Cardiac muscle cell (in vitro differentiated cells and primary cell): ENCODE measurements at regions not wholly inside any gene's neighbourhood (a gene's known extent, or its start where the extent isn't known, plus 50 kb on each side); places are given as distances from the start of the nearest gene placed in this dataset.

Experiments used
- DNase-seq, 2 donors: peaks; one replicate each; pipeline versions ENCODE4 v3.0.0 to v3.0.0-alpha.2; 2010 to 2017; ENCODE audit warnings: low read depth in 1 of 2, low spot score in 1 of 2
- H3K27ac ChIP-seq: fragments of 200-600 bp; sonication (generic); 2 replicates; pipeline ENCODE4 v1.5.1; 2016
- H3K27me3 ChIP-seq: fragments of 200-600 bp; sonication (generic); 2 replicates; pipeline ENCODE4 v1.6.0; 2016; ENCODE audit warnings: control low read depth
- H3K36me3 ChIP-seq: fragments of 200-600 bp; sonication (generic); 2 replicates; pipeline ENCODE4 v1.5.1; 2016; ENCODE audit warnings: control low read depth
- H3K4me1 ChIP-seq: fragments of 200-600 bp; sonication (generic); 2 replicates; pipeline ENCODE4 v1.8.1; 2017; ENCODE audit warnings: low read depth, mild to moderate bottlenecking, mixed run types
- H3K4me3 ChIP-seq: fragments of 200-600 bp; sonication (generic); 2 replicates; pipeline ENCODE4 v1.5.1; 2016; ENCODE audit warnings: mild to moderate bottlenecking
- H3K9me3 ChIP-seq: fragments of 200-600 bp; sonication (generic); 2 replicates; pipeline ENCODE4 v1.5.1; 2017; ENCODE audit warnings: low read depth, mild to moderate bottlenecking, control low read depth
- TF ChIP-seq, protein P1 (sequence below): IDR thresholded peaks from 2 replicates; pipeline ENCODE4 v1.5.1; 2012; ENCODE audit warnings: low read depth, mild to moderate bottlenecking, low read length

DNA sequence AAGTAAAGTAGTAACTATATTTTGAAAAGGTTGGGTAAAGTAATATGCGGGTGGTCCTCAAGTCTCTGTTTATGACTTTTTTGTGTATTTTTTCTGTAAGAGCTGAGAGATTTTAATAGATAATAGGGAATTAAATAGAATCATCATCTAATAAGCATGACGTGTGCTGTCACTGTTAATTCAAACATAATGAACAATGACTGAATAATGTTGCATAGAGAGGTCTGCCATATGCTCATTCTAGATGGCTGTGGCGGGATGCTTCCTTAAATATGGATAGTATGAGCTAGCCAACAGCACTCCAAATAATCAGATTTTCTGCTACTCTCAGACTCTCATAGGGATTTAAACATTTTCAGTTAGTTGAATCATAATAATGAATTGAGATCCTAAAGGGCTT, 302.8 kb upstream of the RBMS3 start:
- H3K4me3 ChIP-seq: no peak overlapping the region
- H3K9me3 ChIP-seq: no peaks in the 10 kb centered on the region
- no peaks in the 10 kb centered on the region for H3K4me1 ChIP-seq
- DNase-seq: no peak
- H3K36me3 ChIP-seq: no peaks in the 10 kb centered on the region
- TF ChIP-seq, protein P1, sequence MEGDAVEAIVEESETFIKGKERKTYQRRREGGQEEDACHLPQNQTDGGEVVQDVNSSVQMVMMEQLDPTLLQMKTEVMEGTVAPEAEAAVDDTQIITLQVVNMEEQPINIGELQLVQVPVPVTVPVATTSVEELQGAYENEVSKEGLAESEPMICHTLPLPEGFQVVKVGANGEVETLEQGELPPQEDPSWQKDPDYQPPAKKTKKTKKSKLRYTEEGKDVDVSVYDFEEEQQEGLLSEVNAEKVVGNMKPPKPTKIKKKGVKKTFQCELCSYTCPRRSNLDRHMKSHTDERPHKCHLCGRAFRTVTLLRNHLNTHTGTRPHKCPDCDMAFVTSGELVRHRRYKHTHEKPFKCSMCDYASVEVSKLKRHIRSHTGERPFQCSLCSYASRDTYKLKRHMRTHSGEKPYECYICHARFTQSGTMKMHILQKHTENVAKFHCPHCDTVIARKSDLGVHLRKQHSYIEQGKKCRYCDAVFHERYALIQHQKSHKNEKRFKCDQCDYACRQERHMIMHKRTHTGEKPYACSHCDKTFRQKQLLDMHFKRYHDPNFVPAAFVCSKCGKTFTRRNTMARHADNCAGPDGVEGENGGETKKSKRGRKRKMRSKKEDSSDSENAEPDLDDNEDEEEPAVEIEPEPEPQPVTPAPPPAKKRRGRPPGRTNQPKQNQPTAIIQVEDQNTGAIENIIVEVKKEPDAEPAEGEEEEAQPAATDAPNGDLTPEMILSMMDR: no peak
- no peaks in the 10 kb centered on the region for H3K27me3 ChIP-seq
- H3K27ac ChIP-seq: no peak overlapping the region

DNA sequence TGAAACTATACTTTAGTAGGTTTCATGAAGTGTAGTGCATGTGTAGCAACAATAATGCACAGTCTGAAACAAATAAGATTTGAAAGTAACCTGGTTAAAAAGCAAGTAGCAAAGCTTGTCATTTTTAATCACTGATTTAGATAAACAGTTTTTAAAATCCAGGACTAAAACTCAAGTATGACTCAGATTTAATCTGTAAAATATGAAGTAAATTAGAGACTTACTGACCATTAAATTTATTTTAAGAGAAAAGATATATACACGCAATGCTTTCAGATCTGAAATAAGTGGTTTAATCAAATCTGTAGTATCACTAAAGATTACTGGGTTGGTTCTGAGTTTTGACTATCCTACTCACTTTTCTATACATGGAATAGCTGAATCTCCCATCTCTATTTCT, 300.7 kb upstream of the RBMS3 start:
- no peak overlapping the region for H3K27ac ChIP-seq
- no peak overlapping the region for H3K4me3 ChIP-seq
- H3K4me1 ChIP-seq: no peaks in the 10 kb centered on the region
- no peaks in the 10 kb centered on the region for H3K9me3 ChIP-seq
- TF ChIP-seq, protein P1: no peak
- no peaks in the 10 kb centered on the region for H3K36me3 ChIP-seq
- no peaks in the 10 kb centered on the region for H3K27me3 ChIP-seq
- DNase-seq: no peak

DNA sequence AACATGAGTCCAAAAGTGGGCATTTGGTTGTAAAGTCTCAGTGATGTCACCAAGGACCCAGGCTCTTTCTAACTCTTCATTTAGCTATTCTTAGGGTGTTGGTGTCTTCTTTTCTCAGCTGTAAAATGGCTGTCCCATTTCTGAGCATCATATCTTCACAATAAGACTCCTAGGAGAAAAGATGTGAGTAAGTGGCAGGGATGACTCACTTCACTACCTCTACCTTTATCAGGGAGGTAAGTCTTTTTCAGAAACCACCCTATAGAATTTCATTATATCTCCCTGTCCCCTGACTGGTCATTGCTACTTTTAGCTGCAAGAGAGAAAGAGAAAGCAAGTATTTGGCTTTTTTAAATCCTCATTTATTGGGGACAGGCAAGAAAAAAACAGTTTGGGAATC, 300.2 kb upstream of the RBMS3 start:
- TF ChIP-seq, protein P1: no peak
- no peaks in the 10 kb centered on the region for H3K27me3 ChIP-seq
- H3K4me1 ChIP-seq: no peaks in the 10 kb centered on the region
- no peak overlapping the region for H3K27ac ChIP-seq
- H3K36me3 ChIP-seq: no peaks in the 10 kb centered on the region
- H3K4me3 ChIP-seq: no peak overlapping the region
- no peak for DNase-seq
- H3K9me3 ChIP-seq: no peaks in the 10 kb centered on the region

DNA sequence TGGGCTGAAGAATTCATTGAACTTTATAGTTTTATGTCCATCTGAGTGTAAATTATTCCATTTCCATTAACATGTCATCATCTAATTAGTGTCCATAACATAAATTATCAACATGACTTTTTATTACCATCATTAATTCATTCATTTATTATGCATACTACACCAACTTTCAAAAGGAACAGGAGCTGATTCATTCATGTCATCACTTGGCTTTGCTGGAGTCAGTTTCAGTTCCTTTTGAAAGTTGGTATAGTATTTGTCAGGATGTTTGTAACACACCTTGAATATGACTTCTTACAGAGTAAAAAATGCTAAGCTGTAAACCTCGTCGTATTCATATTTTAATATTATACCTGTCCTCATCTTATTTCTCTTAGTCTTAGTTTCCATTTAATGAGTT, 298.0 kb upstream of the RBMS3 start:
- TF ChIP-seq, protein P1: no peak
- H3K27ac ChIP-seq: no peak overlapping the region
- H3K4me1 ChIP-seq: no peaks in the 10 kb centered on the region
- no peaks in the 10 kb centered on the region for H3K27me3 ChIP-seq
- DNase-seq: no peak
- no peaks in the 10 kb centered on the region for H3K36me3 ChIP-seq
- no peaks in the 10 kb centered on the region for H3K9me3 ChIP-seq
- H3K4me3 ChIP-seq: no peak overlapping the region

DNA sequence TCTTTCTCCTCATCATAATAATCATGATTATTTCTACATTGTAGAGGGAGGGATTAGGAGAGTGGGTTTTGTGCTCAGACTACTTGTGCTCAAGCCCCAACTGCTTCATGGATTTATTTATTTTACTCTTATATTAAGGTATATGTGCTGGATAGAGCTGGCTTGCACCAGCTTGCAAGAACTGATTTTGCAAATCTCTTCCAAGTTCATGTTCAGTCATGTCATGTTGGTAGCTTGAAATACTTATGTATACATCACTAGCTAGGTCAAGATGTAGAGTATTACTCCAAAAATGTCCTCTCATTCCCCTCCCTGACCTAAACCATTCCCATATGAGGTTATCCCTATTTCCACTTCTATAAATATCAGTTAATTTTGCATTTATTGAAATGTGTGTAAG, 293.9 kb upstream of the RBMS3 start:
- H3K9me3 ChIP-seq: no peaks in the 10 kb centered on the region
- H3K4me1 ChIP-seq: no peaks in the 10 kb centered on the region
- H3K27me3 ChIP-seq: no peaks in the 10 kb centered on the region
- H3K27ac ChIP-seq: no peak overlapping the region
- no peak overlapping the region for H3K4me3 ChIP-seq
- TF ChIP-seq, protein P1: no peak
- no peak for DNase-seq
- H3K36me3 ChIP-seq: no peaks in the 10 kb centered on the region

DNA sequence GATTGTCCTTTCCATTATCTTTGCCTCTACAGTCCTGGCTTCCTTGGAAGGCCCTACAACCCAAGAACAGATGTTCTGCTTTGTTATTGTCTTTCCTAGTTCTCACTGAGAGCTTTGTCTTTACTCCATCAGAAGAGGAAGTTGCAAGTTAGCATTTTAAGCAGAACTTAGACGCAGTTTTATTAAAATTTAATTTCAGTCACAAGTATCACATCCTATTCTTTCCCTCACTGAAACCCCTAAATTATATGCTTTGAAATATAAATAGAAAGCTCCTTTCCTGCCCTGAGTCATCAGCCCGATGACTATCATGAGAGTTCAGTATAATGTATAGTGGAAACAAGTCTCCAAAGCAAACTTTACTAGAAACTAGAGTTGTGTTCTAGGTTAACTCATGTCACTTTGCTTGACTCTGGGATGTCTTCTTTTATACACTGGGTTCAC, 291.2 kb upstream of the RBMS3 start:
- Histone ChIP-seq H3K9me3 (no peaks in the 10 kb centered on the region), H3K4me1 (no peaks in the 10 kb centered on the region), H3K36me3 (no peaks in the 10 kb centered on the region), H3K27ac (no peak overlapping the region), H3K27me3 (no peaks in the 10 kb centered on the region), H3K4me3 (no peak overlapping the region)
- DNase-seq: peak in 1 of 2 donors; percentile 20
- TF ChIP-seq, protein P1: no peak
